ENCODE measurements at regions not wholly inside any gene's neighbourhood (a gene's known extent, or its start where the extent isn't known, plus 50 kb on each side); places are given as distances from the start of the nearest gene placed in this dataset.

DNA sequence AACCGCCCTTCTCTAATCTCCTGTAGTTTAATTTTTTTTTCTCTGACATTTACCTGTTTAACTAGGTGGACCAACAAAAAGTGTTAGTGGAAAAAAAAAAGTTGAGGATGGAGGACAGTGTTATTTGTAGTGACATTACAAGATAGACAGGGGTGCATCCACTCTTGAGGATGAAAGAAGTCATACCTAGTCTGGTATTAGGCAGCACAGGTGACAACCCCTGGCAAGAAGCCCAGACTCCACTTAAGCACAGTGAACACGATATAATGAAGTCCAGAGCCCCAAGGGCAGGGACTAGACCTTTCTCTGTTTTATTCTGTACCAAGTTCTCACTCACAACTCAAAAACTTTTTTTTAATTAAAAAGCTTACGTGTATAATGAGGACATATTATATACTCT is 268.4 kb downstream of the GPR37 start:
- DNase-seq (ENCODE audit: low read depth), result no peak

DNA sequence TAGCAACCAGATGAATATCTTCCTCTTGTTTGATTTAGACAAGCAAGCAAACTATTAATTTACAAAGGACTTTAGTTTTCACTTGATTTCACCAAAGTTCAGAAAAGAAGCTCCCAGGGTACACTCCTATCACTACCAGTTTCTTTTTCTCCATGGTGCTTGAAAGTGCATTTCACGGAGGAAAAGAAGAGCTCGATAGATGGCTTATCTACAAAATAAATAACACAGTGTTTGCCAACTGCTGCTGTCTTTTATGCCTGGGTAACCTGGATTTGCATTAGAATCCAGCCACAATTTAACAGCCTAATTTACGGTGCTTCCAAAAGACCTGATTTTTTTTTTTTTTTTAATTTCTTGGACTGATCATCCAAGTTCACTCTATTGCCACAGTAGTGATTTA is 275.7 kb downstream of the GPR37 start:
- no peak for DNase-seq (ENCODE audit: low read depth)

DNA sequence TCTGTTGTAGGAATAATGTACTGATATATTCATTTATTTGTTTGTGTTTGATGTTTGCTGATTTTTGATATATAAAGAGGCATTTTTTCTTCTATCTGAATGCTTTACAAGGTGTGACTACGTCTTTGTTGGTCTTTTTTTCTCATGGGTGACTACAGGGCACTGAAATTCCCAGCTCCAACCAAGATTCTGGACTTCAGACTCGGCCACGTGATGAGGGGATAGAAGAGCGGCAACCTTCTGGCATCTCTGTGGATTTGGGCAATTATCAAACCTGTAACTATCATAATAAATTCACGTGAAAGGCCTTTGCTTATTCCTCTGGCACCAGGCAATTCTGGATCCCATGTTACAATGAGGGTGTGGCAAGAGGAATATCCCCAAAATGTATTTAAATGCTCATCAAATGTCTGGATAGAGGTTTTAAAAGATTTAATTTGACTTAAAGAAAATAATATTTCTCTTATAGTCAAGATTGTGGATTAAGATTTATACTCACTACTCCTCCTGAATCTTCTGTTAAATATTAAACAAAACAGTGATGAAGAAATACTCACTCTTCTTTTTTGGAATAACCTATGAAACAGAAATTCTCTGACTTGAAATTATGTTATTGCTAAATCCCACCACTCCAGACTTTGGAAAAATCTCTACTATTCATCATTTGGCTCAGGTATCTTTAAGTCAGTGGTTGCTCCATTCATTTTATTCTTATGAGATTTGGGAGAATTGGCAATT is 276.3 kb downstream of the GPR37 start:
- no peak for DNase-seq (ENCODE audit: low read depth)

DNA sequence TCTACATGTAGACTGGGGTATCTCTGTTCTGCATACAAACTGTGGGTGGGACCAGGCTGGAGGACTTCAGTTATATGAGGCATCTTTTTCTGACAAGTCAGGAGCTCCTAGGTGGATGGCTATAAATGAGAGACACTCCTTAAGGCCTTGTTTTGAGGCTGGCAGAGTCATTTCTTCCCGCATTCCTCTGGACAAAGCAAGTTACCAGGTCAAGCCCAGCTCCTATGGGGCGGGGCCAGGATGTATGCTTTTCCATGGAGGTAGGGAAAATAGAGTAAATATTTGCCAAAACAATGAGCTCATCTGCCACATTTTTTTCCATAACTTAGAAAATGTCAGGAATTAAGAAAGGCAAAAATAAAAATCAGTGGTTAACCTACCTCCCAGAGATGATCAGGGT is 283.4 kb downstream of the GPR37 start:
- DNase-seq (ENCODE audit: low read depth), result no peak

DNA sequence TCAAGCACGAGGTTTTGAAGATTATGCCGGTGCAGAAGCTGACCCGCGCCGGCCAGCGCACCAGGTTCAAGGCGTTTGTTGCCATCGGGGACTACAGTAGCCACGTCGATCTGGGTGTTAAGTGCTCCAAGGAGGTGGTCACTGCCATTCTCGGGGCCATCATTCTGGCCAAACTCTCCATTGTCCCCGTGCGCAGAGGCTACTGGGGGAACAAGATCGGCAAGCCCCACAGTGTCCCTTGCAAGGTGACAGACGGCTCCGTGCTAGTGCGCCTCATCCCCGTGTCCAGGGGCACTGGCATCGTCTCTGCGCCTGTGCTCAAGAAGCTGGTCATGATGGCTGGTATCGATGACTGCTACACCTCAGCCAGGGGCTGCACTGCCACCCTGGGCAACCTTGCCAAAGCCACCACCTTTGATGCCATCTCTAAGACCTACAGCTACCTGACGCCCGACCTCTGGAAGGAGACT is 284.7 kb downstream of the GPR37 start:
- DNase-seq (ENCODE audit: low read depth), result no peak

DNA sequence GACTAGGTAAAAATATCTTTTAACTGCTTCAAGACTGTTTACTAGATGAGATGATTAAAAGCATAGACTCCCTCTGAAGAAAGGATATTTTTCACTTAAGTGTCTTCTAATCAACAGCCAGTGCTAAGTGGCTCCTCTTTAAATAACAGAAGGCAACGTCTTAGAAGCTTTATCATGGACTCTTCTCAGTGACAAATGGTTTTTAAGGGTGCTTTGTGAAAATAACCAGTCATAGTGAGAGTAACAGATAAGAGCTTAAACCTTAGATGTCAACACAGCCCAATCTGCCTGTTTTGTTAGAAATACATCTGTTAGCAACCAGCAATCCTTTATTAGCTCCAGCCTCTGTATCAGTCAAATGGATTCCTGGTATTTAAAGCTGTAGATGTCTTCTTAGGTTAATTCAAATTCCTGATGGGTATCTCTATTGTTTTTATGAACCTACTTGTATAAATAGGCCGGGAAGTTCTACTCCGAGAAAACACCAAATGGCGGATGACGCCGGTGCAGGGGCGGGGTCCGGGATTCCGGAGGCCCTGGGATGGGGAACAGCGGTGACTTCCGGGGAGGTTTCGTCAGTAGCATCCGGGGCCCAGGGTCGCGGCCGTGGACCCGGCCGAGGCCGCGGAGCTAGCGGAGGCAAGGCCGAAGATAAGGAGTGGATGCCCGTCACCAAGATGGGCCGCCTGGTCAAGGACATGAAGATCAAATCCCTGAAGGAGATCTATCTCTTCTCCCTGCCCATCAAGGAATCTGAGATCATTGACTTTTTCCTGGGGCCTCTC is 285.4 kb downstream of the GPR37 start:
- no peak for DNase-seq (ENCODE audit: low read depth)

DNA sequence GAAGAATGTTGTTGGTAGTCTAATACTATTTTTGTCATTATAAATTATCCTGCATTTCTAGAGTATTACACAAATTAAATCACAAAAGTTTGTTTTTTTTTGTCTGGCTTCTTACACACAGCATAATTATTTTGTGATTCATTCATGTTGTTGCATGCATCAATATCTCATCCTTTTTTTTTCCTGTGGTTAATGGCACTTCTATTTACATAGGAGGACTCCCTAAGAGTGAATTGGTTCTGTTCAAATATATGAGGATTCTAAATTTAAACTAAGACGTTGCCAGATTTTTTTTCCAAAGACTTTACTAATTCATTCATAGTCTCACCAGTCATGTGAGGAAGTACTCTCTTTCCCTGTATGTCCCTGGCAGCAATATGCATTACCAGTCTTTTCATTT is 303.3 kb downstream of the GPR37 start:
- DNase-seq (ENCODE audit: low read depth), result no peak

DNA sequence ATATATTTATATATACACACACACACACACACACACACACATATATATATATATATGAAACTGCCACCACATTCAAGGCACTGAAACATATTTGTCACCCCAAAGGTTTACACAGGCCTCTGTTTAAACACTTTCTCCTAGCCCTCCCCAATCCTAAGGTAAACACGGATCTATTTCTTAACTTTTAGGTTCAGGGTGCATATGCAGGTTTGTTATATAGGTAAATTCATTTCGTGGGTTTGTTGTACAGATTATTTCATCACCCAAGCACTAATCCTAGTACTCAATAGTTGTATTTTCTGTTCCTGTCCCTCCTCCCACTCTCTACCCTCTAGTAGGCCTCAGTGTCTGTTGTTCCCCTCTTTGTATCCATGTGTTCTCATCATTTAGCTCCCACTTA is 305.0 kb downstream of the GPR37 start:
- no peak for DNase-seq (ENCODE audit: low read depth)

DNA sequence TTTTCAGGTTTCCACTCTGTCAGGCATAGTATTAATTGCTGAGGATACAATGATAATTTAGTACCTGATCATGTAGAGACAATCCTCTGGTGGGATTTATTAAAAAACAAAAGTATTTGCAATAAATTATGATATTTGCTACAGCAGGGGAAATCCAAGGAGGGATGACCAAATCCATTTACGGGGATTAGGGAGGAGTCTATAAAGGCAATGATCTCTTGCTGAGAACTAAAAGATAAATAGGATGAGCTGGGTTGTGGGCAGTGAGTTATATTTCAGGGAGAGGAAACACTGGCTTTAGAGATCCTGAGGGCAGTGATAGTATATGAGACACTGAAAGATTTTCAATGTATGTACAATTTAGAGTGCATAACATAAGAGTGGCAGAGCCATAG is 305.5 kb downstream of the GPR37 start:
- no peak for DNase-seq (ENCODE audit: low read depth)

DNA sequence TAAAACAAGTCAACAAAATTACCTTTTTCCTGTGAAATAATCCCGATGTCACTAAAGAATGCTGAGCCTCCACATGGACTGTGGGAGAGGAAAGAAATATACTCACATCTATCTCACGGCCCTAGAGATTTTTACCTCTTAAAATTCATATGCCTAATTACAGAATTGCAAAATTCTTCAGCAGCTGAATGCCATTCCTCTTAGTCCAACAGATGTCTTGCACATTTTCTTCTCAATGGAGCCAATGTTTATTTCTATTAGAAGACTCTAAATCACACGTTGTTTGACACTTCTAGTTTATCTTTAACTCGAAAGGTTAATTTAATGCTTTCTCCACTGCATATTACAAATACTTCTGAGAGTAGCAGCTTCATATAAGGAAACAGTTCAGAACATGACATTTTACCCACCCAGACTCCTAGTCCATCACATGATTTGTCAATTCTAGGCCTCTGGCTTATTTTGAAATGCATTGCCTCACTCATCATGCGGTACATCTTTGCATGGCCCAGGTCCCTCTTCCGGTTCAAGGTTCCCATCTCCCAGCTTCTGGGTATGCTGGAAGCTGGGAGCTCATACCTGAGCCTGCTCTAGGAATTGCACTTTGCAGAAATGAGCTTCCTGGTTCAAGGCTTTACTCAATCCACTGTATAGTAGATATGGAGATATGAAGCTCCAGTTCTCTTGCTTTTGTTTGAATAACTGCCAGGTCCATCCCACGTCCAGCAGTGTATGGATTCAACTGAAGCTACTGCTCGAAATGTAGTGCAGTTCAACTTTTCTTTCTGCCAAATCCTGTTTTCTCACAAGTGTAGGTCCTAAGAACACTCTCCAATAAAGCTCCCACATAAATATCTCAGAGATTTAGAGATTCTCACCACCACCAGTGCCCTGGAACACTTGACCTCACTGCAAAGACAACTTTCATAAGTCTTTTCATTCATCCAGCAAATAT is 306.2 kb downstream of the GPR37 start:
- peak; percentile 6 for DNase-seq (ENCODE audit: low read depth)

DNA sequence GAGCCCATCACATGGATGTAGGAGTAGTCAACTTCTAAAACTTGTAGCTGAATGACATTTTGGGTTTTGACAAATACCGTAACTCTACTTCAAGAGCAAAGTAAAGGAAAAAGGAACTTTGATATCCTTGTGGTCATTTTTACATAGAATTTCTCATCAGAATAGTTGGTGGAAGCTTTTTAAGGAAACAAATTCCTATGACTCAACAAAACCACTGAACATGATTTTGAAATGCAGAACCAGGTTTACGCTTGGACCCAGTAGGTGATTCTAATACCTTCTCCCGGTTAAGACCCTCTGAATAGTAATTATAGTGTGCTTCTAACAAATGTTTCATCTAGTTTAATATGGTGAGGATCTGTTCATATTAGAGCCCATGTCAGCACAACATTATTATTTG is 307.8 kb downstream of the GPR37 start:
- no peak for DNase-seq (ENCODE audit: low read depth)

DNA sequence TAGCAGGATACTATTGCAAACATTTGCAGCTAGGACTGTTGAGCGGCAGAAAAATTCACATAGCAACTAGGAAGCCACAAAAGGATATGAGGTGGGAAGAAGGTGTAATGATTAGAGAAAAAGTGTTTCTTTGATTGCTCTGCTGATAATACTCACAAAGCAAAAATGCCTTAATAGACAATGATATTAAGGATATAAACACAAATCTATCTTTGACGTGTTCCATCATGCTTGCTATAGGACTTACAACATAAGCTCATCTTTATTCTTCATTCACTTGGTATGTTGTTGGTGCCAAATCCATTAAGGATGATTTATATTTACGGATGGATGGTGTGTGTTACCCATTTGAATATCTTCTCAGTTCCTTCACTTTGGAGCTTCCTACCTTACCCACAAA is 309.3 kb downstream of the GPR37 start:
- no peak for DNase-seq (ENCODE audit: low read depth)

DNA sequence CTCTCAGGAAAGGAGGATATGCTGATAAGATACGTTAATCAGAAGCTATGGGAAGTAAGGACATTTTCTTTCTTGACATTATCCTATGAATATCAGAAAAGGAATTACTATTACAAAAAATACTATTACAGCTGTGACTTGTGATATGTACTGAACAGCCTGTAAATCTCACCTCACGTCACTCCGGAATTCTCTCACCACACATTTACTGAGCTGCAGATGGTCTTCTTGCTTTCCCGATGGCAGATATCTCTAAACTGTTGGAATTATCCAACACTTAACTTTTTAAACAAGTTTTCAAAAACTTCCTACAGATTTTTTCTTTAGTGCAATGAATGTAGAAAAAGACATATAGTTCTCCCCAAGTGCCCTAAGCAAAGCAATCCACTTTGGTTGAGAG is 313.4 kb downstream of the GPR37 start:
- DNase-seq (ENCODE audit: low read depth), result no peak

DNA sequence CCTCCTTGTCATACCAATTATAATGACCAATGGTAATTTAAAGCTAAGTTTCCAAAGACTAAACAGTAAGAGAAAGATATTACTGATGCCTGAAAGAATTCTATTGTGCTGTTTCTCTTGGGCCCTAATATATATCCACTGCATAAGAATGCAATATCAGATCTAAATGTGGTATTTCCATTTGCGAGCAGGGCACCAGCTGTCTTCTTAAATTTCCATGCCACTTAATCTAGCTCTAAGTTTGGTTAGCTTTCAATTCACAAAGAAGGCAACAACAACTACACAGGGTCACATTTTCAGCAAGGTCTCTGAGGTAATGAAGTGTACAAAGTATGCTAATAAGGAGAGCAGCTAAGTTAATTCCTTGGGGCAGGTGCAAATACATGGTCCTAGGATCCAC is 315.7 kb downstream of the GPR37 start:
- DNase-seq (ENCODE audit: low read depth), result no peak

DNA sequence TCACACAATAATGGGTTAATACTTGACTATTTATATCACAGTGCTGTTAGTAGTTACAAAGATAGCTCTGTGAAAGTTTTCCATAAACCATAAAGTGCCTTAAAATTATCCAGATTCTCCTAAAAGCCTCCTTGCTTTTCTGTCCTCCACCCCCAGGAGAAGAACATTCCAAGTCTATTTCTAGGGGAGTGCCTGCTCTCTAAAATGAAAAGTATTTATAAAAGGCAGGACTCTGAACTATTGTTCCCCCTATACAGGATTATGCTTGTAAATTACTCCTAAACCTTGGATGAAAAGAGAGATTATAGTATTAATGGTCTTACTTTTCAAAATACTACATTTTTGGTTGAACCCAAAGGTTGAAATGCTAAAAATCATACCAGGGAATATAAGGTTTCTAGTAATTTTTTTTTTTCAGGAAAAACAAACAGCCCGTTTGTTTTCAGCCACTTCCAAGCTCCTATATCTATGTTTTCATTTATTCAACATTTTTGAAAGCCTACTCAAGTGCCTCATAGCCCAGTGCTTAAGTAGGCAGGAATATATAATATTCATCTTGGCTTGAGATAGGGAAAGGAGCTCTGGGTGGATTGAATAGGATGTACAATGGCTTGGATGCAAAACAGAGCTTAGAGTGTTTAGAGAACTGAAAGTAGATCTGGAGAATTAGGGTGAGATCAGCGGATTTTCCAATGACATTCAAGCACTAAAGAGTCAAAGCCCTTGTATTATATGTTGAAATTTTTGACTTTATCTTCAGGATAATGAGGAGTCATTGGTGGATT is 320.7 kb downstream of the GPR37 start:
- DNase-seq (ENCODE audit: low read depth), result no peak

DNA sequence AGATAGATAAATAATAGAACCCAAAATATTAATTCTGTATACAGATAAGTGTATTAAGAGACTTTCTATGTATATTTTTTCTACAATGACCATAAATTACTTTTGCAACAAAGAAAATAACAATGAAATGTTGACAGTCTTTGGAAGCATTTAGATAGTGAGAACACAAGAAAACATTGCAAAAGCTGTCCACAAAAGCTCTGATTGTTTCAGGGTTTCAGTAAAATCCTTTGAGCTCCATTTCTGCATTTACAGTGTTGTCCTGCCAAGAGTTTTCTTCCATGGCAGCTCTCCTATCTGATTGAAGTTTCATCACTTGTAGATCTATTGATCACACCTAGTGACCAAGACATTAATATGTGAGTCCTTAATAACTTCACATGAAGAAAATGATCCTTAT is 321.8 kb downstream of the GPR37 start:
- DNase-seq (ENCODE audit: low read depth), result no peak

DNA sequence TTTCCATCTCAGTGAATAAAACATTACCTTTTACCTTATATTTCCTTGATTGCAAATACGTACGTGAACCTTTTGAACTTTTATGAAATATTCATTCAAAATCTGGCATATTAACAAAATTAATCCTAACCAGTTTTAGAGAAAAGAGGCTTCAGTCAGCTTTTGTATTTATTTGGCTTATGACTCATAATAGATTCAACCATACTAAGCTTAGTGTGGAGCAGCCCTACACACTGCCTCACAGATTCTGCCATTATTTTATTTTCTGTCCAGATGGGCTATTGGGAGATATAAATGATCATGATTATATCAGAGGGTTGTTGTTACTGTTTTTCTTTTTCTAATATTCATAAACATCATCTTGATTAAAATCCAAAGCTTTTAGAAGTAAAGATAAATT is 325.5 kb downstream of the GPR37 start:
- no peak for DNase-seq (ENCODE audit: low read depth)

DNA sequence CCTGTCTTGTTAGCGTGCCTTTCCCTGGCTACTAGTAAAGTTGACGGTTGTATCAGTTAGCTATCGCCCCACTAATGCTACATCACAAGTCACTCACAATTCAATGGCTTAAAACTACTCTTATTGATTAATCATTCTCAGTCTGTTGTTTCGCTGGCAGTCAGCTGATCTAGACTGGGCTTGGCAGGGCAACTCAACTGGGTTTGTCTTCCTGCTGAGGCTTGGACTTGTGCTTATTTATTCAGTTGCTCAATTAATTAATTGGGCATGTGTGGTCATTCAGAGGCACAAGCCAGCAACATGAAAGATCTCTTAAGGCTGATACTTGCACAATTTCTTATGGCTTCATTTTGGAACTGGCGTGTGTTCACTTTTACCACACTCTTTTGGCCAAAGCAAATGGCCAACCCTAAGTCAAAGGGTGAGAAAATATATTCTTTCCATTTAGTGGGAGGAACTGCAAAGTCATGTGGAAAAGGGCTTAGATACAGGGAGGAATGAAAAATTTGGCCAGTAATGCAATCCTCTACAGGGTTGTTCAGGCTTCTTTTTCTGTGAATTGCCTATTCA is 333.5 kb downstream of the GPR37 start:
- no peak for DNase-seq (ENCODE audit: low read depth)

DNA sequence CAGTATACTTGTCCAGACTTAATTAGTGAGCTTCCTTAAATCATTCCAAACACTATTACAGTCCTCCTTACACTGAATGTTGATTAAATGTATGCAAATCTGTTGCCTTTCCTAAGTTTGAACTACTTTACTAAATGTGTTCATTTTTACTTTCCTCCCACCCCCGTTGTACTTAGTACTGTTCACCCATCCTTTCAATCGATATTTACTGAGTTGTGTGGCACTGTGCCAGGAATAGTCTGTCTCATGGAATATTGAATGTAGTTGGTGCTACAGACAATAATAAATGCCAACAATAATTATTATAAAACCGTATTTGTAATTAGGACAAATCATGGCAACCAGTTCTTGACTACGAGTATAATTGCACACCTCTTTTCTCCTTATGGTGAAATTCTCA is 335.7 kb downstream of the GPR37 start:
- no peak for DNase-seq (ENCODE audit: low read depth)

DNA sequence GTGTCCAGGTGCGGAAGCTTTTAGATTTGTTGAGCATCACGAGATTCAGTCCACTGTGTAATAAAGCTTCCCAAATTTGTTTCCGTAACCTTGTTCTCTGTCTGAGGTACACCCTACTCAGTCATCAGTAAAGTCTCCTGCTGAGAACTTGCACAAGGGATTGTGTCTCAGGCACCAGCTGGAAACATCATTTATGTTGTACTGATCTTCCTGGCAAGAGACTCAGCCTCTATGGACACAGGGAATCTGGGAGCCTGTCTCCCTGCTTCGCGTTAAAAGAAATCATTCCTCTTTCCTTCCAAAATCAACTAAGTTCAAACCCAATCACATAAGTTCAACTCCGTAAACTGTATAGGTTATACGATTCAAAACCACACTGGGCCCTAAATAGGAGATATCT is 336.8 kb downstream of the GPR37 start:
- no peak for DNase-seq (ENCODE audit: low read depth)

DNA sequence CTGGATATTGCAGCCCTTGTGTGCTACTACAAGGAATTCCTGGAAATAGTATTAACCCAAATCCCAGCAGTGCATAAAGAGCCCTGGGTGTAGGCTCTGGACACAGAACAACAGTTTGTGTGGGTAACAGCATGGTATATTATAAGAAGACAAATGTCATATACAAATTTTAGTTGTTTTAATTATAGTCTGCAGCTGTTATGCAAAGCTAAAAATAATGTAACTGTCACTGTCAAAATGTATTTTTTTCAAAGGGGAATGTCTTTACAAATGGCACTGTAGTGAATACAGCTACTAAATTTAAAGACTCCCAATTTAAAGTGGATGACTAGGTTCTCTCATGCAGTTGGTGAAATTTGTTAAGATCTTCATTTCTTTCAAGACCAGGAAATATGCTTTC is 339.0 kb downstream of the GPR37 start:
- DNase-seq (ENCODE audit: low read depth), result no peak
